ENCODE measurements at regions not wholly inside any gene's neighbourhood (a gene's known extent, or its start where the extent isn't known, plus 50 kb on each side); places are given as distances from the start of the nearest gene placed in this dataset.

DNA sequence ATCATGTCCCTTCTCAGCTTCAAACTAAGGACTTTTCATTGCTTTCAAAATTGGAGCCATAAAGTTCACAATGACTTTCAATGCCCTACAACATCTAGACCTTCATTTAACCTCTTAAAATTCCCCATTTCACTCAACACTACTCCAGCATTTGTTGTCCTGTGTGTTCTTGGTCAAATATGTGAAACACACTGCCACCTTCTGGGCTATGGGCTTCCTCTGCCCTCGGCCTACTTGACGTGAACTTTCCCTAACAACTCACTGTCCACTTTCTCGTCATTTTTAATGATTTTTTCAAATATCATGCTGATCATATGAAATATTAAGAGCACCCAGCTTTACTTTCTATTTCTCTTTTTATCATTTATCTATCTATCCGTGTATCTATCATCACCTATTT lies 2018.4 kb downstream of the NCAM2 start:
- Histone ChIP-seq H3K79me2 (ENCODE audit: low read depth) (no peaks in the 10 kb centered on the region), H3K4me1 (replicated peaks; ENCODE audit: insufficient read depth) (no peaks in the 10 kb centered on the region), H3K9me3 (ENCODE audit: insufficient read depth, low read depth) (no peaks in the 10 kb centered on the region), H3K36me3 (ENCODE audit: low read depth) (no peaks in the 10 kb centered on the region), H3K27me3 (ENCODE audit: insufficient read depth, low read depth) (no peaks in the 10 kb centered on the region), H2AFZ (no peak overlapping the region), H3K9me2 (ENCODE audit: insufficient read depth) (no peaks in the 10 kb centered on the region), H4K20me1 (ENCODE audit: insufficient read depth) (no peaks in the 10 kb centered on the region), H3K4me3 (no peak overlapping the region), H3K27ac (no peak overlapping the region), H3F3A (ENCODE audit: insufficient read depth, low read depth) (no peaks in the 10 kb centered on the region), H3K4me2 (no peak overlapping the region)
- POLR2A ChIA-PET (ENCODE audit: unreplicated experiment) = no interaction called here
- TF ChIP-seq EZH2 (IDR thresholded peaks at IDR 0.05; ENCODE audit: low read depth) = no peak
- TF ChIP-seq, protein P1, sequence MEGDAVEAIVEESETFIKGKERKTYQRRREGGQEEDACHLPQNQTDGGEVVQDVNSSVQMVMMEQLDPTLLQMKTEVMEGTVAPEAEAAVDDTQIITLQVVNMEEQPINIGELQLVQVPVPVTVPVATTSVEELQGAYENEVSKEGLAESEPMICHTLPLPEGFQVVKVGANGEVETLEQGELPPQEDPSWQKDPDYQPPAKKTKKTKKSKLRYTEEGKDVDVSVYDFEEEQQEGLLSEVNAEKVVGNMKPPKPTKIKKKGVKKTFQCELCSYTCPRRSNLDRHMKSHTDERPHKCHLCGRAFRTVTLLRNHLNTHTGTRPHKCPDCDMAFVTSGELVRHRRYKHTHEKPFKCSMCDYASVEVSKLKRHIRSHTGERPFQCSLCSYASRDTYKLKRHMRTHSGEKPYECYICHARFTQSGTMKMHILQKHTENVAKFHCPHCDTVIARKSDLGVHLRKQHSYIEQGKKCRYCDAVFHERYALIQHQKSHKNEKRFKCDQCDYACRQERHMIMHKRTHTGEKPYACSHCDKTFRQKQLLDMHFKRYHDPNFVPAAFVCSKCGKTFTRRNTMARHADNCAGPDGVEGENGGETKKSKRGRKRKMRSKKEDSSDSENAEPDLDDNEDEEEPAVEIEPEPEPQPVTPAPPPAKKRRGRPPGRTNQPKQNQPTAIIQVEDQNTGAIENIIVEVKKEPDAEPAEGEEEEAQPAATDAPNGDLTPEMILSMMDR (conservative IDR thresholded peaks at IDR 0.05) = peak; percentile 41; the same call in 1 of the 2 replicates
- intact Hi-C loops (cut with micrococcal nuclease; ENCODE audit: unreplicated experiment) = loop anchor here (5.0 to 10.0 kb wide), 2 partner anchors 224 to 442 kb away; no protein-coding TSS in a partner anchor
- DNase-seq = peak in 1 of 2 experiments; percentile 2
- CTCF ChIA-PET = interaction anchor here (0.7 kb wide), 1 partner anchor 20 kb away, joined by 3 read pairs; no protein-coding TSS in a partner anchor
- BruUV-seq (replicated peaks) = no TSS peak

- Histone ChIP-seq H3K79me2 (ENCODE audit: low read depth) (no peaks in the 10 kb centered on the region), H3K27ac (no peak overlapping the region), H3K4me1 (replicated peaks; ENCODE audit: insufficient read depth) (no peaks in the 10 kb centered on the region), H2AFZ (no peak overlapping the region), H3K27me3 (ENCODE audit: insufficient read depth, low read depth) (no peaks in the 10 kb centered on the region), H3K36me3 (ENCODE audit: low read depth) (no peaks in the 10 kb centered on the region), H3F3A (ENCODE audit: insufficient read depth, low read depth) (no peaks in the 10 kb centered on the region), H4K20me1 (ENCODE audit: insufficient read depth) (no peaks in the 10 kb centered on the region), H3K9me3 (ENCODE audit: insufficient read depth, low read depth) (no peaks in the 10 kb centered on the region), H3K4me2 (no peak overlapping the region), H3K4me3 (no peak overlapping the region), H3K9me2 (ENCODE audit: insufficient read depth) (no peaks in the 10 kb centered on the region)
- TF ChIP-seq, protein P1 (conservative IDR thresholded peaks at IDR 0.05) = no peak
- no peak for TF ChIP-seq EZH2 (IDR thresholded peaks at IDR 0.05; ENCODE audit: low read depth)
- no peak for DNase-seq
- CTCF ChIA-PET = no interaction called here
- intact Hi-C loops (cut with micrococcal nuclease; ENCODE audit: unreplicated experiment) = loop anchor here (5.0 to 10.0 kb wide), 2 partner anchors 226 to 443 kb away; no protein-coding TSS in a partner anchor
- POLR2A ChIA-PET (ENCODE audit: unreplicated experiment) = no interaction called here
- no TSS peak for BruUV-seq (replicated peaks)
Observed at GRCh38 chr21:23017989-23018388, 2019.8 kb downstream of the NCAM2 start.

- Histone ChIP-seq H3K4me2 (no peak overlapping the region), H3K9me3 (ENCODE audit: insufficient read depth, low read depth) (no peaks in the 10 kb centered on the region), H3K79me2 (ENCODE audit: low read depth) (no peaks in the 10 kb centered on the region), H3K27ac (no peak overlapping the region), H3K4me1 (replicated peaks; ENCODE audit: insufficient read depth) (no peaks in the 10 kb centered on the region), H3K9me2 (ENCODE audit: insufficient read depth) (no peaks in the 10 kb centered on the region), H3K4me3 (no peak overlapping the region), H3F3A (ENCODE audit: insufficient read depth, low read depth) (no peaks in the 10 kb centered on the region), H3K36me3 (ENCODE audit: low read depth) (no peaks in the 10 kb centered on the region), H4K20me1 (ENCODE audit: insufficient read depth) (no peaks in the 10 kb centered on the region), H3K27me3 (ENCODE audit: insufficient read depth, low read depth) (no peaks in the 10 kb centered on the region), H2AFZ (no peak overlapping the region)
- CTCF ChIA-PET = no interaction called here
- intact Hi-C loops (cut with micrococcal nuclease; ENCODE audit: unreplicated experiment) = no loop called here
- POLR2A ChIA-PET (ENCODE audit: unreplicated experiment) = no interaction called here
- no peak for TF ChIP-seq EZH2 (IDR thresholded peaks at IDR 0.05; ENCODE audit: low read depth)
- TF ChIP-seq, protein P1 (conservative IDR thresholded peaks at IDR 0.05) = no peak
- BruUV-seq (replicated peaks) = no TSS peak
- no peak for DNase-seq
Observed at GRCh38 chr21:23020969-23021368, 2022.8 kb downstream of the NCAM2 start.
